ENCODE measurements at regions not wholly inside any gene's neighbourhood (a gene's known extent, or its start where the extent isn't known, plus 50 kb on each side); places are given as distances from the start of the nearest gene placed in this dataset.

GRCh38 chr22:27218012-27218920 is 560.9 kb downstream of the MIAT start:
- Histone ChIP-seq H3K23ac (ENCODE audit: insufficient read length) (no peak overlapping the region), H3K4me2 (ENCODE audit: insufficient read depth in 1 of 2, low read depth in 2 of 2, low read length in 2 of 2) (no peak overlapping the region), H3K4ac (replicated peaks; ENCODE audit: insufficient read length, low read depth, low read length) (no peak overlapping the region), H3K18ac (ENCODE audit: extremely low read depth, low read length) (peak overlapping the region; percentile 19; the same call in 1 of the 2 replicates), H3K79me1 (ENCODE audit: low read depth, low read length) (no peaks in the 10 kb centered on the region), H3K56ac (replicated peaks; ENCODE audit: insufficient read length, low read depth, low read length) (no peak overlapping the region), H4K20me1 (replicated peaks in 1 of 2; ENCODE audit: control insufficient read depth in 1 of 2, insufficient read depth in 2 of 2, low read length in 2 of 2) (peaks cover 0 to 3% of the 10 kb centered on the region in 2 experiments), H3K14ac (ENCODE audit: insufficient read length) (no peak overlapping the region), H3K27me3 (replicated peaks in 1 of 4; ENCODE audit: control insufficient read depth in 3 of 4, extremely low read depth in 1 of 4, insufficient read depth in 3 of 4, low read length in 3 of 4) (no peaks in the 10 kb centered on the region), H3K4me3 (ENCODE audit: extremely low read depth in 1 of 4, insufficient read depth in 2 of 4, low read depth in 3 of 4, low read length in 4 of 4) (no peak overlapping the region), H3K79me2 (ENCODE audit: control insufficient read depth in 1 of 2, insufficient read depth in 2 of 2, low read length in 2 of 2) (no peaks in the 10 kb centered on the region), H3K9me3 (ENCODE audit: insufficient read depth in 2 of 2, low read depth in 1 of 2, low read length in 1 of 2) (no peaks in the 10 kb centered on the region), H3K36me3 (ENCODE audit: control insufficient read depth in 2 of 4, insufficient read depth in 4 of 4, low read length in 3 of 4) (no peaks in the 10 kb centered on the region), H2BK20ac (ENCODE audit: low read length) (no peak overlapping the region), H4K8ac (ENCODE audit: extremely low read depth, insufficient read depth, low read length) (no peak overlapping the region), H4K91ac (replicated peaks; ENCODE audit: insufficient read length, low read length) (no peak overlapping the region), H2AFZ (ENCODE audit: low read length) (no peak overlapping the region), H3K4me1 (replicated peaks in 1 of 4; ENCODE audit: control insufficient read depth in 3 of 4, insufficient read depth in 4 of 4, low read length in 3 of 4) (no peaks in the 10 kb centered on the region), H2AK5ac (ENCODE audit: low read depth, low read length) (no peak overlapping the region), H3K27ac (ENCODE audit: low read depth, low read length) (no peak overlapping the region), H3K9ac (replicated peaks in 1 of 4; ENCODE audit: extremely low read depth in 1 of 4, low read depth in 3 of 4, low read length in 3 of 4) (no peak overlapping the region), H4K5ac (ENCODE audit: insufficient read length, low read depth, low read length) (no peak overlapping the region), H2BK120ac (replicated peaks; ENCODE audit: low read depth, low read length) (no peak overlapping the region), H2BK15ac (ENCODE audit: low read length) (no peak overlapping the region), H2BK12ac (ENCODE audit: low read depth, low read length) (no peak overlapping the region), H3K23me2 (ENCODE audit: low read depth, low read length) (peaks cover 7% of the 10 kb centered on the region; the same call in 1 of the 2 replicates), H2BK5ac (ENCODE audit: low read depth, low read length) (no peak overlapping the region)
- CTCF ChIA-PET (ENCODE audit: partially characterized antibody), result interaction anchor here (0.6 kb wide), 1 partner anchor 458 kb away, joined by 3 read pairs; no protein-coding TSS in a partner anchor
- 93% methylated on average over 16 of the region's 16 CpGs; no CpG with 5 or more reads in 1 of the 2 experiments for WGBS, 2 experiments (ENCODE audit: extremely low coverage in 1 of 2, insufficient coverage in 1 of 2, insufficient read length in 1 of 2, insufficient replicate concordance in 2 of 2, low coverage in 1 of 2, low lambda C conversion rate in 2 of 2, missing lambda C conversion rate in 1 of 2)
- no peak for DNase-seq (ENCODE audit: low read depth in 1 of 2, low spot score in 2 of 2)
- POLR2A ChIA-PET (ENCODE audit: partially characterized antibody), result no interaction called here
- no peak for FAIRE-seq
- TF ChIP-seq CTBP2 (IDR thresholded peaks at IDR 0.05; ENCODE audit: borderline replicate concordance, insufficient read depth, insufficient read length, low read length) (no peak), HDAC6 (IDR thresholded peaks at IDR 0.05; ENCODE audit: low read depth, low read length) (no peak), ASH2L (IDR thresholded peaks at IDR 0.05; ENCODE audit: low read length) (no peak), CEBPB (IDR thresholded peaks at IDR 0.05; ENCODE audit: low read depth, low read length) (no peak), TBP (IDR thresholded peaks at IDR 0.05; ENCODE audit: low read depth, low read length) (no peak), SRF (IDR thresholded peaks at IDR 0.05; ENCODE audit: low read depth, low read length) (no peak), NRF1 (IDR thresholded peaks at IDR 0.05; ENCODE audit: low read depth, low read length) (no peak), KDM1A (IDR thresholded peaks at IDR 0.05; ENCODE audit: borderline replicate concordance, low read length) (no peak), CTCF (IDR thresholded peaks at IDR 0.05; ENCODE audit: control extremely low read depth in 1 of 3, insufficient read depth in 1 of 3, low read depth in 1 of 3, low read length in 3 of 3) (no peak), RFX5 (IDR thresholded peaks at IDR 0.05; ENCODE audit: borderline replicate concordance, low read depth, low read length) (no peak)

Measured in H1 (cell line).